NCI-H460 (cell line): ENCODE measurements at regions not wholly inside any gene's neighbourhood (a gene's known extent, or its start where the extent isn't known, plus 50 kb on each side); places are given as distances from the start of the nearest gene placed in this dataset.

ENCODE experiments used
- DNase-seq: peaks from one replicate; pipeline ENCODE4 v3.0.0-alpha.2; 2016; ENCODE audit warnings: low read depth; ENCODE audit errors: extremely low read depth

- no peak for DNase-seq
Measured at GRCh38 chr9:88326936-88327335, 61.3 kb upstream of the SPIN1 start.

GRCh38 chr9:88326015-88326414 lies 62.2 kb upstream of the SPIN1 start:
- no peak for DNase-seq

- no peak for DNase-seq
Measured at GRCh38 chr9:88322906-88323566, 65.2 kb upstream of the SPIN1 start.

- no peak for DNase-seq
Measured at GRCh38 chr9:88321764-88322163, 66.5 kb upstream of the SPIN1 start.

GRCh38 chr9:88320748-88321415 lies 67.4 kb upstream of the SPIN1 start:
- no peak for DNase-seq

GRCh38 chr9:88319936-88320747 lies 68.1 kb upstream of the SPIN1 start:
- DNase-seq, result no peak

GRCh38 chr9:88313364-88314220 lies 74.7 kb upstream of the SPIN1 start:
- no peak for DNase-seq

- no peak for DNase-seq
Measured at GRCh38 chr9:88312517-88313103, 75.6 kb upstream of the SPIN1 start.

GRCh38 chr9:88312045-88312444 lies 76.2 kb upstream of the SPIN1 start:
- no peak for DNase-seq

- no peak for DNase-seq
Measured at GRCh38 chr9:88310310-88310980, 77.8 kb upstream of the SPIN1 start.

- DNase-seq, result no peak
Measured at GRCh38 chr9:88308831-88309560, 79.2 kb upstream of the SPIN1 start.

GRCh38 chr9:88307136-88307535 lies 81.1 kb upstream of the SPIN1 start:
- no peak for DNase-seq

GRCh38 chr9:88303721-88304451 lies 84.4 kb upstream of the SPIN1 start:
- no peak for DNase-seq

GRCh38 chr9:88302579-88303324 lies 85.5 kb upstream of the SPIN1 start:
- no peak for DNase-seq

- no peak for DNase-seq
Measured at GRCh38 chr9:88300556-88300955, 87.7 kb upstream of the SPIN1 start.

- no peak for DNase-seq
Measured at GRCh38 chr9:88291856-88292255, 96.4 kb upstream of the SPIN1 start.

GRCh38 chr9:88291056-88291455 lies 97.2 kb upstream of the SPIN1 start:
- DNase-seq, result no peak

- DNase-seq, result no peak
Measured at GRCh38 chr9:88289532-88289931, 98.7 kb upstream of the SPIN1 start.
